HG03571 (cell line): ENCODE measurements at regions not wholly inside any gene's neighbourhood (a gene's known extent, or its start where the extent isn't known, plus 50 kb on each side); places are given as distances from the start of the nearest gene placed in this dataset.
A peak's percentile ranks its signal among the peaks of the same experiment; 100 is the strongest.
"Not testable (repeated sequence)": the region's sequence is repeated elsewhere in the genome, so short reads cannot be mapped to it uniquely, and the experiment has no call there.

ENCODE experiments used
- ATAC-seq: cut with Tn5 transposase; IDR thresholded peaks from one replicate; pipeline ENCODE4 v1.9.1; 2021; ENCODE audit not compliant: unreplicated experiment

DNA sequence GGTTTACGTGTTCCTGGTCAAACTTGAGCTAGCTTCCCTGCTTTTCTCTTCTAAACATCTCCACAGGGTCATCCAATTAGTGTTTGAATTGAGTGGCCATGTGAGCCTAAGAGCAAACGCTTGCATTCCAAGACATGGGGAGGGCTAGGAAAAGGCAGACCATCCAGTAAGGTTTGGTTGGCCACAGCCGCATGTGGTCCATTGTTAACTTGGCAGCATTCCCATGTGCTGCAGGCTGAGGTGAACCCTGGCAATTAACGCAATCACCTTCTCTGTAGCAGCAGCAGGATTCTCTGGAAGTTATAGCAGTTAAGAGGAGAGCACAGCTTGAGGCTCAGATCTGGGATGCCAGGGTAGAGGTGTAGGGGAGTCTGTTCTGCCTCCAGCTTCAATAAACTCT is 502.2 kb upstream of the LMCD1 start:
- ATAC-seq: no peak

DNA sequence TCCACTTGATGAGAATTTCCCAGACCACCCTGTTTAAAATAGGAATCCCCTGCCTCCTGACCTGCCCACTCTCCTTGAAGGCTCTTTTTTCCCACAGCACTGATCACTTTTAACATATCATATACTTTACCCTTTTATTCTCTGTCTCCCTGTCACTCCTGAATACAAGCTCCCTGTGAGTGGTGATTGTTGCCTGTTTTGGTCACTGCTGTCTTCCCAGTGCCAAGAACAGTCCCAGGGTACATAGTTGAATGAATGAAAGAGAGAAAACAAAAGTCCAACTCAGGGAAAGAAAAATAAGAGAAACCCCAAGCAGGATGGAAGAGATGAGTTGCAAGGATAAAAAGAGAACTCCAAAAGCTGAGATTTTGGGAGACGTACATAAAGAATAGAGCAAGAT is 500.3 kb upstream of the LMCD1 start:
- no peak for ATAC-seq

DNA sequence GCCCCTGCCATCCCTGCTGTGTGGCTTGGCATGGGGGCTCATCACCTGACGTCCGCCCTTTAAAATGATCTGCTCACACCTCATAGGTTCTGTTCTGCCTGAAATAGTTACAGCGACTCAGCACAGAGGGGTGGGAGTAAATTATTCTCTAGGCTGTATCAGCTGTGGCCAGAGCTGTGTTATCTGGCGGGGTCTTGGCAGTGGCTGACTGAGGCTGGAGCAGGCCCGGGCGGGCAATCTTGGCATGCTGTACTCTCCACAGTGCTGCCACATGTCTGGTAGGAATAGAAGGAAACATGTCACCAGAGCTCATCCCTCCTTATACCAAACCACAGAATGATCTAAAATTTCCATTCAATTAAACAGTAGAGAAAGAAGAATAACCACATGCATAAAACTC is 499.9 kb upstream of the LMCD1 start:
- no peak for ATAC-seq

DNA sequence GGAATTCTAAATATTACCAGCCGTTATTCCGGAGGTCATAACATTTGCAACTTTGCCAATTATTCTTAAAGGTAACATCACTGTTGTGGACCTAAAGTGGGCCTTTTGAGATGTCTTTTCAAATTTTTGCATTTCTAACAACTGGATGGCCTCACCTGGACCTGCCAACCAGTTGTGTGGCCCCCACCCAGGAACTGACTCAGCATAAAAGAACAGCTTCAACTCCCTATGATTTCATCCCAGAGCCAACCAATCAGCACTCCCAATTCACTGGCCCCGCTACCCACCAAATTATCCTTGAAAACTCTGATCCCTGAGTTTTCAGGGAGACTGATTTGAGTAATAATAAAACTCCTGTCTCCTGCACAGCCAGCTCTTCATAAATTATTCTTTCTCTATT is 489.7 kb upstream of the LMCD1 start:
- ATAC-seq: no peak

DNA sequence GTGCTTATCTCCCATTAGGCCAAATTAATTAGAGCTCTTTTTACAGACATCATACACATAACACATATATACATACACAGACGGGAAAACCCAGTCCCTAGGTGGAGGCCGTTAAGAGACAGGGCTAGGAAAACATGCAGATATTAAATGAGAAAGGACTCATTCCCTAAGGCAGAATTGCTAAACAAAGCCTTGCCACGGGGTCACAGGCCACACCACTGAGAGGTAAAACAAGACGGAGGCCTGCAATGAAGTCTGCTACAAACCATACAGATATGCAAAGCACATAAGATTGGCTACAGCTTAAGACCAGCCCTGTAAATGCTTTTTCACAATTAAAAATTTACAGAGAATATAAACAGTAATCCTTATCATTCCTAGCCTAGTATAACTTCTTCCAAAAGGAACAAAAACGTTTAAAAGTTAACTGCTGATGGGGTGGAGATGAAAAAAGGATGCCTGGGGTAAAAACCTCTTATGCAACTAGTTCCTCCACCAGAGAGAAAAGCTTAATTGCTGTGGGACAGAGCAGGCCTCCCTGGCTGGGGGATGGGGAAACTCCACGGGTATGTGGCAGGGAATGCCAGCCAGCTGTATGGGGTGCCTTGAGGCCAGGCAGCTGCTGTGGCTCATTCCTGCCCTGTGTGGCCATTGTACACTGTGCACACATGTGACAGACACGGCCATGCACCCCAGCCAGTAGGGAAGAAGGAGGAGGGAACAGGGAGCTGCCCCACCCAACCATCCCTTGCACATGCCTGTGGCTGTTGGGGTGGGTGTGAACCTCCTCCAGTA is 481.4 kb upstream of the LMCD1 start:
- no peak for ATAC-seq

DNA sequence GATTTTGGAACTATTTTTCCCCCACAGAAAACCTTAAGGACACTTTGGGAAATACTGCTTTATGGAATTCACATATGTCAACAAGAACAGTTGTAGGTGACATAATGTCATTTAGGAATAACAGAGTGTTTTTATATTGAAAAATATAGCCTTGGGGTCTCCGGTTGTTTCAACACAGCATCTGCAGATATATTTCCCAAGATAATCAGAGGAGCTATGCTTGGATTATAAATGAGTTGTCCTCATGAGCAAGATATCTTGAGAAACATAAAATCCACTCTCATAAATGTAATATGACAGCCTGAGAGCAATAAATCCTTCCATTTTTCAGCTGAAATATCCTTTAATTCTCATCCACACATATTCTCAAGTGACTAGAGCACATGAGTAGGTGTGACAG is 473.7 kb upstream of the LMCD1 start:
- no peak for ATAC-seq

DNA sequence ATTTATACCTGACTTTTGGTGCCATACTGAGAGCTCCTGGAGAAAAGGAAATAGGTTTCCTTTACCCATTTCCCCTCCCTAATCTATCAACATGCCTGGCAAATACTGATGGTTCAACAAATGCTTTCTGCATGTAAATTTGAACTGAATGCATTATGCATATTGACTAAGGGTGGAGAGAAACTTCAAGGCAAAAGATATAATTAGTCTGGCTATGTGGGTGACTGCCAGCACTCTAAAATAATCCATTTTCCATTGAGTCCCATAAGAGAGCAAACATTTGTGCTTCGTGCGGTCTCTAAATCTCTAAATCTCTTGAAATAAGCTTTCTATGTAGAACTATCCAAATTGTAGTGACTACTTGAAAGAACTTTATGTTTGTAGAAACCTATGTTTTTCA is 451.3 kb upstream of the LMCD1 start:
- ATAC-seq: no peak

DNA sequence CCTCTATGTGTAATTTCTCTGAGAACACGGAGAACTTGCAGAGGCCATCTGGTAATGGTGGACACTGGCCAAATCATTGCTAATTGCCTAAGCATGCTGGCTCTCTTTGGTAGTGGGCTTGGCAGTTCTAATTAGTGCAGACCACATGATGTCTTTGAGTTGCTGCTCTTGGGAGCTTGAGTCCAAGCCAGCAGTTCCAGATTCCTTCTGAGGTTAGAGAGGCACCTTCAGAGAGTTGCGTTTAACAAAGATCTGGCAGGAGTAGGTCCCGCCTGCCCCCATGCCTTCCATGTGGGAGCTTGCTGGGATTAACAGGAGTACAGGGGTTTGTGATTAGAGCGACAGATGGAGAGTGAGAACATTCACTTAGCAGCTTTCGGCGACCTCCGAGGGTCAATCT is 449.0 kb upstream of the LMCD1 start:
- ATAC-seq: no peak

DNA sequence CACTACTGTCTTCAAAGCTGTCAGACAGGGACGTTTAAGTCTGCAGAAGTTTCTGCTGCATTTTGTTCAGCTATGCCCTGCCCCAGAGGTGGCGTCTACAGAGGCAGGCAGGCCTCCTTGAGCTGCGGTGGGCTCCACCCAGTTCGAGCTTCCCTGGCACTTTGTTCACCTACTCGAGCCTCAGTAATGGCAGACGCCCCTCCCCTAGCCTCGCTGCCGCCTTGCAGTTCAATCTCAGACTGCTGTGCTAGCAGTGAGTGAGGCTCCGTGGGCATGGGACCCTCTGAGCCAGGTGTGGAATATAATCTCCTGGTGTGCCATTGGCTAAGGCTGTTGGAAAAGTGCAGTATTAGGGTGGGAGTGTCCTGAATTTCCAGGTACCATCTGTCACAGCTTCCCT is 433.5 kb upstream of the LMCD1 start:
- ATAC-seq: not testable (repeated sequence)

DNA sequence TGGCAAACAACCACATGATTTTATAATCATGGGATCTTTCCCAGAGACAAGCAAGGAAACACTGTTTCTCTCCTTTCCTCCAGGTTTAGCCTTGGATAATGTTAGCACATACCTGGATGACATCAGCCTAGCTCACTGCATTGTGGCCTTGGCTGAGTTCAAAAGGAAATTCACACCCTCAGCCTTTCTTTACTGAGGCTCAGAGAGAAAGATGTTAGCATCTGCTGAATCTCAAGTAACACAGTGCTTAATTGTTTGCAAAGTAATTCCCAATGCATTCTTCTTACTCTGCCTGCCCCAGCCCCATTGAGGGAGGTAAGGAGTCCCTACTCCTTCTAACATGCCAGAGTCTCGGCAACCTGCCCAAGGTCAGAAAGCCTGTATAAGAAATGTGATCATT is 432.2 kb upstream of the LMCD1 start:
- ATAC-seq: no peak

DNA sequence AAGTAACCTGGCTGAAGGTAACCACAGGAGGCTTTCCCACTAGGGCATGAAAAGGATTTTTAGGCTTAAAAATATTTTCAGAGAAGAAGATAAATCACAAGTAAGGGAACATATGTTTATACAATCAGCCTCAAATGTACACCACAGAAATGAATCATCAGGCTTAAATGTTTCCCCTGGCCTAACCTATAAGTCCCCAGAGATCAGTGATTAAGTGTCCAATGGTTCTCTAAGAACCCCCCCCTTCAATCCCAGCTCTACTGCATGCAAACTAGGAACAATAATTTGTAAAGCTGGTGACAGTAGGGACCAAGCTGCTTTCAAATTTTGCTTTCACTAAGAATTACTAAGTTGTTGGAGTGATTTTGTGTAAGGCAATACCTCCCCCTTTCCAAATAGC is 431.6 kb upstream of the LMCD1 start:
- no peak for ATAC-seq

DNA sequence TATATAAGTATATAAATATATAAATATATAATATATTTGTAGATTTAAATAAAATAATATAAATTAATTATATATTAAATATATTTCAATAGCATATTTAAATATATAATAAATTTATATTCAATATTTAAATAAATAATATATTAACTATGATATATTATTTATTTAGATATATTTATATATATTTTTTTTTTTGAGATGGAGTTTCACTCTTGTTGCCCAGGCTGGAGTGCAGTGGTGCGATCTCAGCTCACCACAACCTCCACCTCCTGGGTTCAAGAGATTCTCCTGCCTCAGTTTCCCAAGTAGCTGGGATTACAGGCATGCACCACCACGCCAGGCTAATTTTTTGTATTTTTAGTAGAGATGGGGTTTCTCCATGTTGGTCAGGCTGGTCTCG is 426.9 kb upstream of the LMCD1 start:
- not testable (repeated sequence) for ATAC-seq

DNA sequence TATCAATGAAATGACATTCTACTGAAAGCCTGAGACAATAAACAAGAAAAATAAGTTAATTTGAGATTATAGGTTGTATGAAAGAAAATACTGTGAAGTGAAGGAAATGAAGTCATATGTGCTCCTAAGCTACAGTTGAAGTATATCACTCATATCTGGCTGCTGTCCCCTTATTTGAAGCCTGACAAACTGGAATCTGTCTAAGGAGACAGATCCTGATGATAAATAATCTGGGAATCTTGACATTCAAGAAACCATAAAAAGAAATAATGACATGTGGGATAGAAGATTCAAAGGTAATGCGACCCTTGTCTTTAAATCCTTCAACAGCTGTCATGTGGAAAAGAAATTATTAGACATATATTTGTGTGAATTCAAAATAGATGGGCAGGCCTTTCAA is 424.5 kb upstream of the LMCD1 start:
- ATAC-seq: no peak

DNA sequence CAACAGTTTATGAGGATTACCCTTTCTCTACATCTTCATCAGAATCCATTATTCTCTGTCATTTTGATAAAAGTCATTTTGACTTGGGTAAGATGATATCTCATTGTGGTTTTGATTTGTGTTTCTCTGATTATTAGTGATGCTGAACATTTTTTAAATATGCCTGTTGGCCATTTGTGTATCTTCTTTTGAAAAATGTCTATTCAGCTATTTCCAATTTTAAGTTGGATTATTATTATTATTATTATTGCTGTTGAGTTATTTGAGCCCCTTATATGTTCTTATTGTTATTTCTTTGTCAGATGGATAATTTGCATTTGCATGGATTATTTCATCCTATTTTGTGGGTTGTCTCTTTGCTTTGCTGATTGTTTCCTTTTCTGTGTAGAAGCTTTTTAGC is 421.2 kb upstream of the LMCD1 start:
- no peak for ATAC-seq

DNA sequence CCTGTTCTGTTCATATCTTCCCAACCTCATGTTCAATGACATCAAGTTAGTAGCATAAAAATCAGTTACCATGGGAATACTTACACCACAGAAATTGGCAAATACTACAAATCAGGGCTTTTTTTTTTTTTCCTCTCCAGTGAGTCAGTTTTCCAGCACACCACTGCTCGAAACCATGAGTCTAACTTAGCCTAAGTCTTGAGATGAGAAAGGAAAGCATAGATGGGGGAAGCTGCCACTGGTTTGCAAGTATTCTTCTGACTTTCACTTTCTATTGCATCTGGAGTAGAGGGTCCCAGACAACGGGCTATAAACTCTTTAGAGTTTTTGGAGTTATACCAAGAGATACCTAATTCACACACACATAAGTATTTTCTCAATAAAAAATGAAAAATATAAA is 416.1 kb upstream of the LMCD1 start:
- no peak for ATAC-seq

DNA sequence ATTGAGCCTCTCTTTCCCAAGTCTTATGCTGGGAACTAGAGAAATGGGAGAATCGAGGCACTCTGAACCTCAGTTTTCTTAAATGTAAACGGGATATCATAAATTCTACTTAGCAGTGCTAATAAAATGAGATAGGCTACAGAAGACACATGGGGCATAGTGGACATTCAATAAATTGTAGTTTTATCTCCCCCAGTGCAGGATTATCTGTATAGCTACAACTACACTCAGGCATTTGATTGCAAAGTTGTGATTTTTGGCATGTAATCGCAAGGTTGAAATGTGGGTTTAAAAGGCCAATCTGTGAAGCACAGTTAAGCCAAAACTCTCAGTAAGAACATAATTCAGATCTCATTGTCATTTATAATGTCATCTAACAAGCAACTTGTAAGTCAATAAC is 413.7 kb upstream of the LMCD1 start:
- no peak for ATAC-seq

DNA sequence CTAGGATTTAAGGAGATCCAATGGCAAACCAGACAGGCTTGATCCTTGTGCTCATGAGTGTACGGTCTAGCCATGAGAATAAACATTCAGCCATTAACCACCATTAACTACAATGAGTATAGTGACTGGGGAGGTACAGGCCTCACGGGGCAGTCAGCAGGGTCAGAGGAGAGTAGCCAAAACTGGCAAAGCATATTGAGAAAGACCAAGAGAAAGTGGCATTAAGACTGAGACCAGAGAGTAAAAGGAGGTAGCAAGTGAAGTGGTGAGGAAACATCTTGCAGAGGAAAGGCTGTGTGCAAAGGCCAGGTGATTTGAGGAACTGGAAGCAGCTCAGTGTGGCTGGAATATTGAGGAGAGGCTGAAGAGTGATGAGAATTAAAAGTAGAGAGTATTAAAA is 407.2 kb upstream of the LMCD1 start:
- ATAC-seq: no peak

DNA sequence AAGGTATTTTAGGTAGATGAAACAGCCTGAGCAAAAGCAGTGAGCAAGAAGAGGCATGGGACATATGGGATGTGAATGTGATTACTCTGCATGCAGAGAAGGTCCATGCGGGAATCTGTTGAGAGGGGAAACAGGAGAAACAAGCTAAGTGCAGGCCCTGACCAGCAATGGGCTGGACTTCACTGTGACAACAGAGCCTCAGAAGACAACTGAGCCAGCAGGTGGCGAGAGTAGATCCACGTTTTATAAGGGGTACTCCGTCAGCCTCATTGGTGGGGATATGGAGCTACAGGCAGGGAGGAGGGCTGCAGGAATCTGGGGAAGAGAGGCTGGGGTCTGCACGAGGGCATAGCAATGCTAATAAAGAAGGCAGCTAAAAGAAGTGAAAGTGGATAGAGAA is 405.9 kb upstream of the LMCD1 start:
- no peak for ATAC-seq

DNA sequence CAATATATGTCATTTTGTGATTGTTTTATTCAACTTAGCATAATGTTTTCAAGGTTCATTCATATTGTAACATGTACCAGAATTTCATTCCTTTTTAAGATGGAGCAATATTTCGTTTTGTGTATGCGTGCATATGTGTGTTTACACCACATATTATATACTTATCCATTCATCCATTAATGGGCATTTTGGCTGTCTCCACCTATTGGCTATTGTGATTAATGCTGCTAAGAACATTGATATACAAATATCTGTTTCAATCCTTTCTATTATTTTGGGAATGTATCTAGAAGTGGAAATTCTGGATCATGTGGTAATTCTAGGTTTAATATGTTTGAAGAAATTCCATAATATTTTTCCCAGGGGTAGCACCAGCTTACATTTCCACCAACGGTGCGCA is 403.9 kb upstream of the LMCD1 start:
- ATAC-seq: no peak

DNA sequence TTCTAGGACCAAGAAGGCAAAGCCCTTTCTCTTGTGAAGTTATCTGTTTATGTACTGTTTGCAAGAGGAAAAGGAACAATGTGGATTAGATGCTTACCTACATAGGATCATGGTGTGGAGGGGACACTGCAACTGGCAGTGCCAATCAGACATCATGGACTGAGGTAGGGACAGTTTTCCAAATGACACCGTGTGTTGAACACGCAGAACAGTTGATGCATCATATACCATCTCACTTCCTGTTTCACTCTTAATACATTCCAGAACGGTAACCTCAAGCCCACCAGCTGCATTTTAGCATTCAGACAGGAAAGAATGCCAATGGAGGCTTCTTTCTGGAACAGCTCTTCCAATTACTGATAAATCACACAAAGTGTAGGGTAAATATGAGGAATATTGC is 397.7 kb upstream of the LMCD1 start:
- no peak for ATAC-seq

DNA sequence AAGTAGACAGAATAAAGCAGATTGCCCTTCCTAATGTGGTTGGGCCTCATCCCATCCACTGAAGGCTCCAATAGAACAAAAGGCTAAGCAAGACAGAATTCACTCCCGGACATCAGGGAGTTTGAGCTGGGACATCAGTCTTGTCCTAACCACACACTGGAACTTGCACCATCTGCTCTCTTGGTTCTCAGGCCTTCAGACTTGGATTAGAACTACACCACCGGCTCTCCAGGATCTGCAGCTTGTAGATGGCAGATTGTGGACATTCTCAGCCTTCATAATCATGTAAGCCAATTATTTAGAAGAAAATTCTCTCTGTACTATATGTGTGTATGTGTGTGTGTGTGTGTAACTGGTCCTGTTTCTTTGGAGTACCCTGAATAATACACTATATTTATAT is 394.7 kb upstream of the LMCD1 start:
- no peak for ATAC-seq

DNA sequence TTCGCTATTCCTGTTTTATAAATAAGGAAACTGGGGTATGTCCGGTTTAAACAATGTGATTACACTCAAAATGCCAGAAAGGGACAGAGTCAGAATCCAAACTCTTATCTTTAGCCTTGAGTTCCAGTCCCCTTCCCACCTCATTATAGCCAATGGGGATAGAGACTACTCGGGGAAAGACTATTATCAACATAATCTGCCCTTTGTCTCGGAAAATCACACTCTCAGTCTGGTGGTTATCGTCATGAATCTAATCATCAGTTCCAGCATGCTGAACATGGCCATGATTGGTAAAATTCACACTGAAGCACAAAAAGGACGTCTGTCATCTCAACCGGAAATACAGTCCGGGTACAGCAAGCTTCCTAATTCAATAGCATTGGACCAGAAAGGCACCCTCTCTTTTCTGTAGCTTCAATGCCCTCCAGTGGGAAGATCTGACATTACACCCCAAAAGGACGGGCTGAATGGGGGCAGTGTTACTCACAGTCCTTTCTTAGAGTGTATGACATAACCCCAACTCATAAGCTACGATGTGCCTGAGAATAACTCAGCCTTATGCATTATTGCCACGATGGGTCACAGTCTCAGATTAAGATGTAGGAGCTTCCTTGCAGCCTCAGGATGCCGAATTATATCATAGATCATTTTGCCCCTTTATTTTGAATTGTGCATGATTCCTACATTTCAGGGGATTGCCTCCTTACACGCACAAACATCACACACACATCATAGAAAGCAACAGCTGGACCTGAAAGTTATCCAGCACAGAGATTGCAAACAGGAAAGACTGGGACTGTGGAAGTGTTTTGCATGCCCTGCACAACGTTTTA is 390.4 kb upstream of the LMCD1 start:
- ATAC-seq: peak; percentile 99

DNA sequence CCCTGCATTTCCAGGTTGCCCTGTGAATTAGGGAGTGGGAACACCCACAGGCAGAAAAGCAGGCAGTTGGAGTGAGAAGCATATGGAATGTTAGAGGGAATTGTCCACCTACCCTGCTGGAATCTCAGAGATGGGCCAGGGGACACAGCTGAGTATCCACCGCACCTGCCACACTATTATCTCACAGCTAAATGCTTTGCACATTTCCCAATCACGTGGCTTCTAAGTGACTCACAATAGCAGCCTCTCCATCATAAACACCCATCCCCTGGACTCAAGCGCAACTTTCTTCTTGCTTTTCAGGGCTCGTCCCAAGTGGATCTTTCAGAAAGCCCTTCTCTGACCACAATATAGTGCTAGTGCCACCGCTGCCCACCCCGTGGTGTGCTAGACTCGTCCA is 389.0 kb upstream of the LMCD1 start:
- no peak for ATAC-seq
